Suprapubic skin (tissue), 4 donors: ENCODE measurements at regions not wholly inside any gene's neighbourhood (a gene's known extent, or its start where the extent isn't known, plus 50 kb on each side); places are given as distances from the start of the nearest gene placed in this dataset.

Experiments
- EP300 ChIP-seq: sonication (generic); formaldehyde crosslinking; IDR thresholded peaks from one replicate; pipeline ENCODE4 v1.6.1; 2017; ENCODE audit warnings: antibody characterized with exemption
- POLR2A ChIP-seq, 2 donors: fragments of 450-650 bp; IDR thresholded peaks; one replicate each; pipeline ENCODE4 v1.6.1; 2017; ENCODE audit warnings: antibody characterized with exemption in 2 of 2, mild to moderate bottlenecking in 2 of 2, moderate library complexity in 2 of 2
- POLR2AphosphoS5 ChIP-seq, 3 donors: sonication (generic); formaldehyde crosslinking; IDR thresholded peaks; one replicate each; pipeline ENCODE4 v1.6.1; 2017; ENCODE audit warnings: antibody characterized with exemption in 3 of 3
- TF ChIP-seq, protein P1 (sequence below), 2 donors: fragments of 200-600 bp in 1 of 2; fragments of 450-650 bp in 1 of 2; sonication (generic) in 1 of 2; IDR thresholded peaks; one replicate each; pipeline ENCODE4 v1.5.1; 2016 to 2019; ENCODE audit warnings: antibody characterized with exemption in 2 of 2, mild to moderate bottlenecking in 1 of 2, moderate library complexity in 1 of 2

DNA sequence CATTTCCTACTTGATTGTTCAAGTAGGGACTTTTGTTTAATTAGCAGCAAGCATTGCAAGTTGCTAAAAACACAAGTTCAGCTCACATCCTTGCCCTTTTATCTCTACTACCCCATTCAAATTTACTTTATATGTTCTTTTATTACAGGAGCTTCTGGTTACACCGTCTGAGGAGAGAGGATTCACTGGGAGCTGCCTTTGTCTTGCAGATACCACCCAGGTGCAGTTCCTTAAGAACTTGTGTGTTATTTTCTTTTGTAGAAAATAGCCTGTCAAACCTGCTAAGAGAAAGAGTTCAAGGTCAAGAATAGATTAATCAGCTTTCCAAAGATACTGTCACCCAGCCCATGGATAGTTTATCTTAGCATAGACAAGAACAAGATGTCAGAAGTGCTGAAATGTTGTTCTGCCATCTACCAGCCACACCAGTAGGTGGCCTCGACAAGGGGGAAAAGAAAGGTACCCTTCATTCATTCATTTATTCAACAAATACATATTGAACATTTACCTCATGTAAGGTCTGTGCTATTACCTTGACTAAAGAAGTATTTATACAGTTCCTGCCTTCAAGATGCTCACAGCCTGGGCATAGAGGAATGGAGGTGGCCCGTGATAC lies 750.3 kb downstream of the MAT2B start:
- TF ChIP-seq EP300 (no peak), POLR2A (IDR thresholded peaks at IDR 0.05) (no peak), POLR2AphosphoS5 (IDR thresholded peaks at IDR 0.05) (no peak)
- TF ChIP-seq, protein P1, sequence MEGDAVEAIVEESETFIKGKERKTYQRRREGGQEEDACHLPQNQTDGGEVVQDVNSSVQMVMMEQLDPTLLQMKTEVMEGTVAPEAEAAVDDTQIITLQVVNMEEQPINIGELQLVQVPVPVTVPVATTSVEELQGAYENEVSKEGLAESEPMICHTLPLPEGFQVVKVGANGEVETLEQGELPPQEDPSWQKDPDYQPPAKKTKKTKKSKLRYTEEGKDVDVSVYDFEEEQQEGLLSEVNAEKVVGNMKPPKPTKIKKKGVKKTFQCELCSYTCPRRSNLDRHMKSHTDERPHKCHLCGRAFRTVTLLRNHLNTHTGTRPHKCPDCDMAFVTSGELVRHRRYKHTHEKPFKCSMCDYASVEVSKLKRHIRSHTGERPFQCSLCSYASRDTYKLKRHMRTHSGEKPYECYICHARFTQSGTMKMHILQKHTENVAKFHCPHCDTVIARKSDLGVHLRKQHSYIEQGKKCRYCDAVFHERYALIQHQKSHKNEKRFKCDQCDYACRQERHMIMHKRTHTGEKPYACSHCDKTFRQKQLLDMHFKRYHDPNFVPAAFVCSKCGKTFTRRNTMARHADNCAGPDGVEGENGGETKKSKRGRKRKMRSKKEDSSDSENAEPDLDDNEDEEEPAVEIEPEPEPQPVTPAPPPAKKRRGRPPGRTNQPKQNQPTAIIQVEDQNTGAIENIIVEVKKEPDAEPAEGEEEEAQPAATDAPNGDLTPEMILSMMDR (IDR thresholded peaks at IDR 0.05): no peak
